ENCODE measurements at regions not wholly inside any gene's neighbourhood (a gene's known extent, or its start where the extent isn't known, plus 50 kb on each side); places are given as distances from the start of the nearest gene placed in this dataset.

GRCh38 chr11:127268521-127268920 is 268.0 kb upstream of the KIRREL3 start:
- TF ChIP-seq CTCF (IDR thresholded peaks at IDR 0.05), result no peak
- no peaks in the 10 kb centered on the region for H3K9me3 Mint-ChIP-seq (ENCODE audit: unreplicated experiment)
- DNase-seq (ENCODE audit: extremely low spot score, unreplicated experiment), result no peak
- no peaks in the 10 kb centered on the region for H3K27me3 Mint-ChIP-seq (ENCODE audit: unreplicated experiment)
- H3K27ac Mint-ChIP-seq (ENCODE audit: unreplicated experiment), result no peak overlapping the region
- H3K4me3 Mint-ChIP-seq (ENCODE audit: unreplicated experiment), result no peak overlapping the region
- H3K4me1 Mint-ChIP-seq (ENCODE audit: unreplicated experiment), result no peaks in the 10 kb centered on the region
- no peaks in the 10 kb centered on the region for H3K36me3 Mint-ChIP-seq (ENCODE audit: unreplicated experiment)

GRCh38 chr11:127259102-127259501 is 258.5 kb upstream of the KIRREL3 start:
- H3K4me1 Mint-ChIP-seq (ENCODE audit: unreplicated experiment), result no peaks in the 10 kb centered on the region
- peaks cover 4% of the 10 kb centered on the region for H3K27me3 Mint-ChIP-seq (ENCODE audit: unreplicated experiment)
- H3K4me3 Mint-ChIP-seq (ENCODE audit: unreplicated experiment), result no peak overlapping the region
- H3K27ac Mint-ChIP-seq (ENCODE audit: unreplicated experiment), result no peak overlapping the region
- no peak for TF ChIP-seq CTCF (IDR thresholded peaks at IDR 0.05)
- no peaks in the 10 kb centered on the region for H3K36me3 Mint-ChIP-seq (ENCODE audit: unreplicated experiment)
- no peak for DNase-seq (ENCODE audit: extremely low spot score, unreplicated experiment)
- no peaks in the 10 kb centered on the region for H3K9me3 Mint-ChIP-seq (ENCODE audit: unreplicated experiment)

GRCh38 chr11:127255209-127255608 is 254.6 kb upstream of the KIRREL3 start:
- no peak overlapping the region for H3K27ac Mint-ChIP-seq (ENCODE audit: unreplicated experiment)
- H3K27me3 Mint-ChIP-seq (ENCODE audit: unreplicated experiment), result no peaks in the 10 kb centered on the region
- no peak overlapping the region for H3K4me3 Mint-ChIP-seq (ENCODE audit: unreplicated experiment)
- H3K9me3 Mint-ChIP-seq (ENCODE audit: unreplicated experiment), result no peaks in the 10 kb centered on the region
- TF ChIP-seq CTCF (IDR thresholded peaks at IDR 0.05), result no peak
- H3K36me3 Mint-ChIP-seq (ENCODE audit: unreplicated experiment), result no peaks in the 10 kb centered on the region
- no peak for DNase-seq (ENCODE audit: extremely low spot score, unreplicated experiment)
- H3K4me1 Mint-ChIP-seq (ENCODE audit: unreplicated experiment), result no peaks in the 10 kb centered on the region

DNA sequence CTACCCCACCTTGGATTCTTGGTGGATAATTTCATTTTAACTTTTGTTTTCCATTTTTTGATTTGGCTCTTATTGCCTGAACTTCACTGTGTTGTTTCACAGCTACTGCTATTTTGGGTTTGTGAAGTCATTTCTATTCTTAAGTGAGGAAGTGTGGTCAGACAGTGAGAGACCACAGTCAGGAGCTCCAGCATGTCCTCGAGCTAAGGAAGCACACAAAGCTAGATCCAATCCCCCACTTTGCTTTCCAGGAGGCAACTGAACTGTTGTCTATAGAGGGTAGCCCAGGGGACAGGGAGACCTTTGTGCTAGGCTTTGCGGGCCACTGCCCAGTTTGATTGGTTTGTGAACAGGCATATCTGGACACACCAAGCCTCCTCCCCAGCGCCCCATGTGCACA is 251.8 kb upstream of the KIRREL3 start:
- Mint-ChIP-seq H3K27me3 (ENCODE audit: unreplicated experiment) (peaks cover 2% of the 10 kb centered on the region), H3K4me3 (ENCODE audit: unreplicated experiment) (no peak overlapping the region), H3K4me1 (ENCODE audit: unreplicated experiment) (no peaks in the 10 kb centered on the region), H3K36me3 (ENCODE audit: unreplicated experiment) (no peaks in the 10 kb centered on the region), H3K9me3 (ENCODE audit: unreplicated experiment) (no peaks in the 10 kb centered on the region), H3K27ac (ENCODE audit: unreplicated experiment) (no peak overlapping the region)
- DNase-seq (ENCODE audit: extremely low spot score, unreplicated experiment), result no peak
- TF ChIP-seq CTCF (IDR thresholded peaks at IDR 0.05), result no peak

- Mint-ChIP-seq H3K27ac (ENCODE audit: unreplicated experiment) (no peak overlapping the region), H3K4me1 (ENCODE audit: unreplicated experiment) (no peaks in the 10 kb centered on the region), H3K4me3 (ENCODE audit: unreplicated experiment) (no peak overlapping the region), H3K9me3 (ENCODE audit: unreplicated experiment) (no peaks in the 10 kb centered on the region), H3K27me3 (ENCODE audit: unreplicated experiment) (peaks cover 2% of the 10 kb centered on the region), H3K36me3 (ENCODE audit: unreplicated experiment) (no peaks in the 10 kb centered on the region)
- DNase-seq (ENCODE audit: extremely low spot score, unreplicated experiment), result no peak
- TF ChIP-seq CTCF (IDR thresholded peaks at IDR 0.05), result no peak
Measured at GRCh38 chr11:127249576-127249975, 249.0 kb upstream of the KIRREL3 start.

Measured in osteocyte (in vitro differentiated cells).